HCT116 (cell line): ENCODE measurements at regions not wholly inside any gene's neighbourhood (a gene's known extent, or its start where the extent isn't known, plus 50 kb on each side); places are given as distances from the start of the nearest gene placed in this dataset.

Experiments
- ATAC-seq: fragments of 200-7000 bp; cut with Tn5 transposase; 2 replicates; pipeline ENCODE4 v1.9.1; 2020; ENCODE audit warnings: mild to moderate bottlenecking, moderate library complexity
- BruUV-seq: library from RNA; stranded (reverse); fragments of 400-500 nt; replicated peaks from 2 replicates; lab custom pipeline; 2021; lab: Mats Ljungman, UMichigan
- CTCF ChIA-PET: fragments of 300-600 bp; sonication (Branson Sonifier 250); formaldehyde crosslinking; loops from one replicate; lab custom pipeline; 2021; ENCODE audit warnings: antibody characterized with exemption; lab: Charles Lee
- POLR2A ChIA-PET: fragments of 300-600, 350-600 bp; sonication (Branson Sonifier 250); formaldehyde crosslinking; loops from one replicate; lab custom pipeline; 2021; ENCODE audit warnings: antibody characterized with exemption; lab: Charles Lee
- RAD21 ChIA-PET, 2 experiments: fragments of 300-600 bp; sonication (Branson Sonifier 250); formaldehyde crosslinking; loops; one replicate each; lab custom pipeline; 2023; ENCODE audit warnings: low total read pairs in 2 of 2; ENCODE audit not compliant: uncharacterized antibody in 2 of 2, unreplicated experiment in 2 of 2, low non-redundant PET in 1 of 2; lab: Charles Lee
- DNase-seq: peaks from one replicate; pipeline ENCODE4 v3.0.0-alpha.2; 2010; ENCODE audit warnings: low read depth, low spot score
- H2AFZ ChIP-seq: fragments of 200-600 bp; shearing (Covaris generic), sonication (generic); 2 replicates; pipeline ENCODE4 v1.6.1; 2017; ENCODE audit warnings: low read depth, mixed run types, mixed read lengths, antibody characterized with exemption, low read length; ENCODE audit not compliant: poor library complexity, severe bottlenecking
- H3K27ac ChIP-seq: 2 replicates; pipeline ENCODE4 v1.5.1; 2012; ENCODE audit warnings: low read depth, low read length
- H3K27me3 ChIP-seq: fragments of 200-600 bp; sonication (generic); 2 replicates; pipeline ENCODE4 v1.6.1; 2016; ENCODE audit warnings: mixed run types, low read length, mixed read lengths; ENCODE audit not compliant: insufficient read depth
- H3K36me3 ChIP-seq, 2 experiments: fragments of 200-500 bp in 1 of 2; fragments of 200-600 bp in 1 of 2; sonication (Bioruptor generic) in 1 of 2; sonication (generic) in 1 of 2; 2 replicates each; pipeline versions ENCODE4 v1.5.1 to v1.6.1; 2014 to 2016; ENCODE audit warnings: low read length in 2 of 2, inconsistent platforms in 1 of 2, mixed read lengths in 1 of 2, mixed run types in 1 of 2; ENCODE audit not compliant: insufficient read depth in 2 of 2, control insufficient read depth in 1 of 2
- H3K4me1 ChIP-seq, 2 experiments: fragments of 200-600 bp in 1 of 2; sonication (generic) in 1 of 2; 2 replicates each; pipeline versions ENCODE4 v1.5.1 to v1.6.1; 2012 to 2017; ENCODE audit warnings: low read length in 2 of 2, inconsistent platforms in 1 of 2, mild to moderate bottlenecking in 1 of 2, mixed read lengths in 1 of 2, mixed run types in 1 of 2, moderate library complexity in 1 of 2; ENCODE audit not compliant: insufficient read depth in 2 of 2, control insufficient read depth in 1 of 2
- H3K4me2 ChIP-seq: fragments of 200-600 bp; sonication (generic); 2 replicates; pipeline ENCODE4 v1.6.1; 2017; ENCODE audit warnings: mixed run types, low read length, mixed read lengths
- H3K4me3 ChIP-seq, 2 experiments: fragments of 200-600 bp in 1 of 2; sonication (generic) in 1 of 2; replicated peaks in 1 of 2; 2 replicates each; pipeline ENCODE4 v1.5.1; 2011 to 2016; ENCODE audit warnings: low read length in 2 of 2, control low read depth in 1 of 2, low read depth in 1 of 2, mild to moderate bottlenecking in 1 of 2, mixed read lengths in 1 of 2, mixed run types in 1 of 2
- H3K79me2 ChIP-seq: fragments of 200-600 bp; sonication (generic); 2 replicates; pipeline ENCODE4 v1.6.1; 2017; ENCODE audit warnings: mild to moderate bottlenecking, mixed run types, low read length, moderate library complexity, mixed read lengths; ENCODE audit not compliant: insufficient read depth
- H3K9ac ChIP-seq: fragments of 200-600 bp; sonication (generic); 2 replicates; pipeline ENCODE4 v1.6.1; 2016; ENCODE audit warnings: low read length, mixed read lengths
- H3K9me2 ChIP-seq: fragments of 200-600 bp; sonication (generic), shearing (Covaris generic); 2 replicates; pipeline ENCODE4 v1.6.1; 2017; ENCODE audit warnings: mixed run types, mild to moderate bottlenecking, moderate library complexity; ENCODE audit not compliant: insufficient read depth
- H3K9me3 ChIP-seq, 2 experiments: fragments of 200-500 bp in 1 of 2; fragments of 200-600 bp in 1 of 2; sonication (Bioruptor generic) in 1 of 2; sonication (generic) in 1 of 2; 2 replicates each; pipeline ENCODE4 v1.6.1; 2014 to 2017; ENCODE audit warnings: low read length in 2 of 2, mixed read lengths in 2 of 2, inconsistent platforms in 1 of 2, low read depth in 1 of 2, mild to moderate bottlenecking in 1 of 2, mixed run types in 1 of 2, moderate library complexity in 1 of 2; ENCODE audit not compliant: control insufficient read depth in 1 of 2, insufficient read depth in 1 of 2
- H4K20me1 ChIP-seq: fragments of 200-600 bp; sonication (generic), shearing (Covaris generic); 2 replicates; pipeline ENCODE4 v1.6.1; 2017; ENCODE audit warnings: mixed run types, mild to moderate bottlenecking, moderate library complexity; ENCODE audit not compliant: insufficient read depth
- ATF3 ChIP-seq: IDR thresholded peaks from 2 replicates; pipeline ENCODE4 v1.6.1; 2012
- EGR1 ChIP-seq: IDR thresholded peaks from 2 replicates; pipeline ENCODE4 v1.6.1; 2012; ENCODE audit warnings: low read depth
- ELF1 ChIP-seq: IDR thresholded peaks from 2 replicates; pipeline ENCODE4 v1.6.1; 2012; ENCODE audit warnings: low read depth, borderline replicate concordance
- EZH2 ChIP-seq: fragments of 200-600 bp; sonication (generic); IDR thresholded peaks from 2 replicates; pipeline ENCODE4 v1.6.1; 2017; ENCODE audit warnings: antibody characterized with exemption, mixed run types
- EZH2phosphoT487 ChIP-seq: fragments of 200-600 bp; IDR thresholded peaks from 2 replicates; pipeline ENCODE4 v1.6.1; 2018; ENCODE audit warnings: antibody characterized with exemption, borderline replicate concordance
- FOSL1 ChIP-seq: IDR thresholded peaks from 2 replicates; pipeline ENCODE4 v1.6.1; 2012; ENCODE audit warnings: low read depth
- JUND ChIP-seq: IDR thresholded peaks from 2 replicates; pipeline ENCODE4 v1.6.1; 2012
- MAX ChIP-seq: IDR thresholded peaks from 2 replicates; pipeline ENCODE4 v1.6.1; 2012
- POLR2A ChIP-seq: IDR thresholded peaks from 2 replicates; pipeline ENCODE4 v1.7.0; 2011; ENCODE audit warnings: borderline replicate concordance; ENCODE audit not compliant: insufficient read depth, insufficient read length; ENCODE audit errors: extremely low read depth
- RAD21 ChIP-seq: IDR thresholded peaks from 2 replicates; pipeline ENCODE4 v1.6.1; 2012; ENCODE audit warnings: low read depth, mild to moderate bottlenecking
- SIN3A ChIP-seq: IDR thresholded peaks from 2 replicates; pipeline ENCODE4 v1.6.1; 2012; ENCODE audit warnings: low read depth
- SP1 ChIP-seq: IDR thresholded peaks from 2 replicates; pipeline ENCODE4 v1.6.1; 2012; ENCODE audit warnings: low read depth
- SRF ChIP-seq: IDR thresholded peaks from 2 replicates; pipeline ENCODE4 v1.6.1; 2012; ENCODE audit warnings: low read depth
- TCF7L2 ChIP-seq: IDR thresholded peaks from 2 replicates; pipeline ENCODE4 v1.7.0; 2011; ENCODE audit warnings: borderline replicate concordance, inconsistent platforms; ENCODE audit not compliant: insufficient read depth, insufficient read length; ENCODE audit errors: extremely low read depth
- YY1 ChIP-seq: IDR thresholded peaks from 2 replicates; pipeline ENCODE4 v1.6.1; 2011; ENCODE audit warnings: low read length, low read depth, moderate library complexity, mild to moderate bottlenecking; ENCODE audit not compliant: insufficient replicate concordance; ENCODE audit errors: extremely low read depth
- ZBTB33 ChIP-seq: IDR thresholded peaks from 2 replicates; pipeline ENCODE4 v1.6.1; 2011; ENCODE audit warnings: mild to moderate bottlenecking, low read length, moderate library complexity; ENCODE audit not compliant: insufficient replicate concordance; ENCODE audit errors: extremely low read depth
- ZFX ChIP-seq: fragments of 450-650 bp; IDR thresholded peaks from 2 replicates; pipeline ENCODE4 v1.6.1; 2017
- ZNF274 ChIP-seq: fragments of 200-500 bp; sonication (Bioruptor generic); IDR thresholded peaks from 2 replicates; pipeline ENCODE4 v1.6.1; 2014; ENCODE audit warnings: mild to moderate bottlenecking, low read depth, low read length, inconsistent platforms
- intact Hi-C: fragments of 100-400 bp; cut with micrococcal nuclease; formaldehyde crosslinking; loops from 2 replicates; pipeline ENCODE4 v1.10.0; 2022
- TF ChIP-seq, protein P1 (sequence below), 3 experiments: fragments of 200-600 bp in 1 of 3; sonication (generic) in 1 of 3; IDR thresholded peaks in 2 of 3; conservative IDR thresholded peaks in 1 of 3; 2 replicates each; pipeline ENCODE4 v1.5.1; 2012 to 2017; ENCODE audit warnings: low read depth in 2 of 3, low read length in 2 of 3, antibody characterized with exemption in 1 of 3, borderline replicate concordance in 1 of 3, control low read depth in 1 of 3, mild to moderate bottlenecking in 1 of 3, mixed read lengths in 1 of 3, mixed run types in 1 of 3, moderate library complexity in 1 of 3; ENCODE audit not compliant: insufficient read depth in 1 of 3

DNA sequence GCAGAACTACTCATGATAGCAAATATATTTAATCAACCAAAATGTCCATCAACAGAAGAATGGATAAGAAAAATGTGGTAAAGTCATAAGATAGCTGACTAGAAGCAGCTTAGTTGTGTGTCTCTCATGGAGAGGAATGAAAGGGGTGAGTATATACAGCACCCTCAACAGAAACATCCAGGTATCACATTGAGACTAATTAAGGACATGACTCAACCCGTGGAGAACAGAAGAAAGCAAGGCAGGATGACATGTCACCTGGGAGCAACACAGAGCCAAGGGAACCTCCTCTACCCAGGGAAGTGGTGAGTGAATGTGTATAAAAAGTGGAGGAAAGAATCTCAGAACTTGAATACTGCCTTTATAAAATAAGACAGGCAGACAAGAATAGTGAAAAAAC lies 1695.0 kb upstream of the CELF4 start:
- H3K27me3 ChIP-seq = no peaks in the 10 kb centered on the region
- no peaks in the 10 kb centered on the region for H4K20me1 ChIP-seq
- no TSS peak for BruUV-seq
- H3K79me2 ChIP-seq = no peaks in the 10 kb centered on the region
- DNase-seq (no peak), ATAC-seq (no peak)
- no peaks in the 10 kb centered on the region; a peak in 1 of 4 replicates for H3K9me3 ChIP-seq
- no peak overlapping the region for H3K4me2 ChIP-seq
- H3K4me1 ChIP-seq = no peaks in the 10 kb centered on the region
- TF ChIP-seq ELF1 (no peak), SIN3A (no peak), MAX (no peak), JUND (no peak), YY1 (no peak), ZNF274 (no peak), EGR1 (no peak), TCF7L2 (no peak), RAD21 (no peak), SRF (no peak)
- no peak overlapping the region for H3K9ac ChIP-seq
- intact Hi-C loops = no loop called here
- no peak overlapping the region for H3K27ac ChIP-seq
- H3K9me2 ChIP-seq = no peaks in the 10 kb centered on the region
- RAD21 ChIA-PET = no interaction called here
- H2AFZ ChIP-seq = no peak overlapping the region
- CTCF ChIA-PET = no interaction called here
- H3K36me3 ChIP-seq = no peaks in the 10 kb centered on the region
- POLR2A ChIA-PET = no interaction called here
- H3K4me3 ChIP-seq = no peak overlapping the region

DNA sequence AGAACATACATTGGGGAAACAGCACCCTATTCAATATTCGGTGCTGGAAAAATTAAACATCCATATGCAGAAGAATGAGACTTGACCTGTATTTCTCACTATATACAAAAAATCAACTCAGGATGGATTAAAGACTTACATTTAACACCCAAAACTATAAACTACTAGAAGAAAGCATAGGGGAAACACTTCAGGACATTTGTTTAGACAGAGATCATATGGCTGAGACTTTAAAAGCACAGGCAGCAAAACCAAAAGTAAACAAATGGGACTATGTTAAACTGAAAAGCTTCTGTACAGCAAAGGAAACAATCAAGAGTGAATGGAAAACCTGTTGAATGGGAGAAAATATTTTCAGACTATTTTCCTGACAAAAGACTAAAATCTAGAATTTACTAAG lies 1694.1 kb upstream of the CELF4 start:
- H3K79me2 ChIP-seq = no peaks in the 10 kb centered on the region
- RAD21 ChIA-PET = no interaction called here
- H4K20me1 ChIP-seq = no peaks in the 10 kb centered on the region
- no TSS peak for BruUV-seq
- H2AFZ ChIP-seq = no peak overlapping the region
- no peaks in the 10 kb centered on the region for H3K4me1 ChIP-seq
- CTCF ChIA-PET = no interaction called here
- no peaks in the 10 kb centered on the region for H3K9me2 ChIP-seq
- no peak for DNase-seq
- intact Hi-C loops = no loop called here
- H3K27ac ChIP-seq = no peak overlapping the region
- POLR2A ChIA-PET = no interaction called here
- H3K27me3 ChIP-seq = no peaks in the 10 kb centered on the region
- H3K4me2 ChIP-seq = no peak overlapping the region
- no peak for ATAC-seq
- H3K4me3 ChIP-seq = no peak overlapping the region
- no peaks in the 10 kb centered on the region; a peak in 1 of 4 replicates for H3K9me3 ChIP-seq
- no peaks in the 10 kb centered on the region for H3K36me3 ChIP-seq
- no peak overlapping the region for H3K9ac ChIP-seq
- no peak for TF ChIP-seq ELF1
- TF ChIP-seq TCF7L2 = no peak
- no peak for TF ChIP-seq EZH2
- TF ChIP-seq EGR1 = no peak
- TF ChIP-seq, protein P1, sequence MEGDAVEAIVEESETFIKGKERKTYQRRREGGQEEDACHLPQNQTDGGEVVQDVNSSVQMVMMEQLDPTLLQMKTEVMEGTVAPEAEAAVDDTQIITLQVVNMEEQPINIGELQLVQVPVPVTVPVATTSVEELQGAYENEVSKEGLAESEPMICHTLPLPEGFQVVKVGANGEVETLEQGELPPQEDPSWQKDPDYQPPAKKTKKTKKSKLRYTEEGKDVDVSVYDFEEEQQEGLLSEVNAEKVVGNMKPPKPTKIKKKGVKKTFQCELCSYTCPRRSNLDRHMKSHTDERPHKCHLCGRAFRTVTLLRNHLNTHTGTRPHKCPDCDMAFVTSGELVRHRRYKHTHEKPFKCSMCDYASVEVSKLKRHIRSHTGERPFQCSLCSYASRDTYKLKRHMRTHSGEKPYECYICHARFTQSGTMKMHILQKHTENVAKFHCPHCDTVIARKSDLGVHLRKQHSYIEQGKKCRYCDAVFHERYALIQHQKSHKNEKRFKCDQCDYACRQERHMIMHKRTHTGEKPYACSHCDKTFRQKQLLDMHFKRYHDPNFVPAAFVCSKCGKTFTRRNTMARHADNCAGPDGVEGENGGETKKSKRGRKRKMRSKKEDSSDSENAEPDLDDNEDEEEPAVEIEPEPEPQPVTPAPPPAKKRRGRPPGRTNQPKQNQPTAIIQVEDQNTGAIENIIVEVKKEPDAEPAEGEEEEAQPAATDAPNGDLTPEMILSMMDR (IDR thresholded peaks at IDR 0.05 in 2 of 3, conservative IDR thresholded peaks at IDR 0.05 in 1 of 3; ENCODE audit: borderline replicate concordance in 1 of 3, insufficient read depth in 1 of 3, low read depth in 2 of 3, low read length in 2 of 3) = no peak
- no peak for TF ChIP-seq EZH2phosphoT487
- no peak for TF ChIP-seq ZFX
- TF ChIP-seq FOSL1 = no peak
- no peak for TF ChIP-seq ATF3
- TF ChIP-seq SP1 = no peak
- no peak for TF ChIP-seq ZBTB33
- no peak for TF ChIP-seq ZNF274
- TF ChIP-seq RAD21 = no peak
- no peak for TF ChIP-seq POLR2A
